ENCODE measurements at regions not wholly inside any gene's neighbourhood (a gene's known extent, or its start where the extent isn't known, plus 50 kb on each side); places are given as distances from the start of the nearest gene placed in this dataset.
"Not testable (repeated sequence)": the region's sequence is repeated elsewhere in the genome, so short reads cannot be mapped to it uniquely, and the experiment has no call there.

- no peak for ATAC-seq
- Histone ChIP-seq H3K9me3 (peaks cover 0 to 11% (median 0%) of the 10 kb centered on the region in 11 donors), H3K4me3 (no peak overlapping the region), H3K36me3 (no peaks in the 10 kb centered on the region), H3K27ac (no peak overlapping the region), H3K4me1 (no peaks in the 10 kb centered on the region), H3K27me3 (no peaks in the 10 kb centered on the region)
- DNase-seq: no peak
- WGBS, 2 donors: 62 to 64% methylated on average over 4 of the region's 4 CpGs
- no peak for TF ChIP-seq CTCF (IDR thresholded peaks at IDR 0.05)
- intact Hi-C loops (cut with DNase I): no loop called here
These were observed 167.0 kb downstream of the TBX18 start for GRCh38 chr6:84597238-84597875.

- Histone ChIP-seq H3K9me3 (peaks cover 0 to 20% (median 4%) of the 10 kb centered on the region in 11 donors), H3K27me3 (no peaks in the 10 kb centered on the region), H3K27ac (no peak overlapping the region), H3K4me1 (no peaks in the 10 kb centered on the region), H3K4me3 (no peak overlapping the region), H3K36me3 (no peaks in the 10 kb centered on the region)
- no peak for DNase-seq
- no peak for TF ChIP-seq CTCF (IDR thresholded peaks at IDR 0.05)
- no peak for ATAC-seq
- intact Hi-C loops (cut with DNase I): no loop called here
- WGBS, 2 donors: 94 to 96% methylated on average over 1 of the region's 1 CpG
These were observed 167.9 kb downstream of the TBX18 start for GRCh38 chr6:84596488-84596887.

GRCh38 chr6:84588697-84589080, 175.7 kb downstream of the TBX18 start:
- H3K4me3 ChIP-seq: no peak overlapping the region
- DNase-seq (no peak), ATAC-seq (no peak)
- no peaks in the 10 kb centered on the region for H3K4me1 ChIP-seq
- intact Hi-C loops (cut with DNase I): no loop called here
- no peak for TF ChIP-seq CTCF (IDR thresholded peaks at IDR 0.05)
- 77 to 81% methylated on average over 5 of the region's 5 CpGs for WGBS, 2 donors
- no peak overlapping the region for H3K27ac ChIP-seq
- no peaks in the 10 kb centered on the region for H3K27me3 ChIP-seq
- peaks cover 0 to 20% (median 4%) of the 10 kb centered on the region in 11 donors for H3K9me3 ChIP-seq
- H3K36me3 ChIP-seq: no peaks in the 10 kb centered on the region

- H3K27ac ChIP-seq; H3K4me3 ChIP-seq; intact Hi-C loops (cut with DNase I); H3K36me3 ChIP-seq; ATAC-seq; H3K4me1 ChIP-seq; DNase-seq; H3K27me3 ChIP-seq: not testable (repeated sequence)
- peaks cover 0 to 15% (median 4%) of the 10 kb centered on the region in 11 donors for H3K9me3 ChIP-seq
- WGBS, 2 donors: 76 to 81% methylated on average over 21 of the region's 21 CpGs
These were observed 176.3 kb downstream of the TBX18 start for GRCh38 chr6:84587994-84588696.

DNA sequence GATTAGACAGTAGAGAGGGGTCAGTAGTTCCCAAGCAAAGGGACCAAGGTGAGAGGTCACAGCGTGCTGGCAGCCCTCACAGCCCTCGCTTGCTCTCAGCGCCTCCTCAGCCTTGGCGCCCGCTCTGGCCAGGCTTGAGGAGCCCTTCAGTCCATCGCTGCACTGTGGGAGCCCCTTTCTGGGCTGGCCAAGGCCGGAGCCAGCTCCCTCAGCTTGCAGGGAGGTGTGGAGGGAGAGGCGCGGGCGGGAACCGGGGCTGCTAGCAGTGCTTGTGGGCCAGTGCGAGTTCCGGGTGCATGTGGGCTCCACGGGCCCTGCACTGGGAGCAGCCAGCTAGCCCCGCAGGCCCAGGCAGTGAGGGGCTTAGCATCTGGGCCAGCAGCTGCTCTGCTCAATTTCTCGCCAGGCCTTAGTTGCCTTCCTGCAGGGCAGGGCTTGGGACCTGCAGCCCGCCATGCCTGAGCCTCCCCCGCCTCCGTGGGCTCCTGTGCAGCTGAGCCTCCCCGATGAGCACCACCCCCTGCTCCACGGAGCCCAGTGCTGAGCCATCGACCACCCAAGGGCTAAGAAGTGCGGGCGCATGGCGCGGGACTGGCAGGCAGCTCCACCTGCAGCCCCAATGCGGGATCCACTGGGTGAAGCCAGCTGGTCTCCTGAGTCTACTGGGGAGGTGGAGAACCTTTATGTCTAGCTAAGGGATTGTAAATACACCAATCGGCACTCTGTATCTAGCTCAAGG, 177.0 kb downstream of the TBX18 start:
- H3K36me3 ChIP-seq; H3K27me3 ChIP-seq; H3K27ac ChIP-seq; ATAC-seq; H3K4me1 ChIP-seq; intact Hi-C loops (cut with DNase I); DNase-seq; H3K4me3 ChIP-seq: not testable (repeated sequence)
- 93 to 95% methylated on average over 28 of the region's 28 CpGs for WGBS, 2 donors
- peaks cover 0 to 10% (median 4%) of the 10 kb centered on the region in 11 donors for H3K9me3 ChIP-seq
